SH-SY5Y (cell line): ENCODE measurements at regions not wholly inside any gene's neighbourhood (a gene's known extent, or its start where the extent isn't known, plus 50 kb on each side); places are given as distances from the start of the nearest gene placed in this dataset.

ENCODE experiments used
- GATA2 ChIP-seq: IDR thresholded peaks from 2 replicates; pipeline ENCODE4 v1.6.1; 2011; ENCODE audit warnings: mild to moderate bottlenecking, low read depth, low read length
- GATA3 ChIP-seq: IDR thresholded peaks from 2 replicates; pipeline ENCODE4 v1.6.1; 2011; ENCODE audit warnings: low read depth, mild to moderate bottlenecking, low read length, moderate library complexity

DNA sequence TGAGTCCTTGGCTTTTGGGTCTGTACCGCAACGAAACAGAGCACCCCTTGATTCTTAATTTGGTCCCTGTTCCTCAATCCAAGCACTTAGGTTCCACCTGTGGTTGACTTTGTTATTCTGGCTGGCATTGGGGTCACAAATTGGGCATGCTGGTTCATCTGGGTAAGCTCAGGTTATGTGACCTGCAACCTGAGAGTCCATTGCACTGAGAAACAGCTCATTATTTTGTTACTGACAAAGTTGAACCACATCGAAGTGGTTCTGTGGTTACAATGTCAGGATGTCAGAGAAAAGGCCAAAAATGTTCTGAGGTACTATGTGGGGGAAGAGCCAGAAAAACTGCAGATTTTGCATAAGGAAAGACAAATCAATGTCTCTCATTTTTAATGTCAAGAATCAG lies 74.2 kb downstream of the ZNF621 start:
- TF ChIP-seq GATA2: no peak
- TF ChIP-seq GATA3: no peak
